HG02678 (cell line): ENCODE measurements at regions not wholly inside any gene's neighbourhood (a gene's known extent, or its start where the extent isn't known, plus 50 kb on each side); places are given as distances from the start of the nearest gene placed in this dataset.
A peak's percentile ranks its signal among the peaks of the same experiment; 100 is the strongest.

ENCODE experiments used
- ATAC-seq: cut with Tn5 transposase; IDR thresholded peaks from one replicate; pipeline ENCODE4 v1.9.1; 2021; ENCODE audit warnings: mild to moderate bottlenecking, moderate library complexity; ENCODE audit not compliant: unreplicated experiment

DNA sequence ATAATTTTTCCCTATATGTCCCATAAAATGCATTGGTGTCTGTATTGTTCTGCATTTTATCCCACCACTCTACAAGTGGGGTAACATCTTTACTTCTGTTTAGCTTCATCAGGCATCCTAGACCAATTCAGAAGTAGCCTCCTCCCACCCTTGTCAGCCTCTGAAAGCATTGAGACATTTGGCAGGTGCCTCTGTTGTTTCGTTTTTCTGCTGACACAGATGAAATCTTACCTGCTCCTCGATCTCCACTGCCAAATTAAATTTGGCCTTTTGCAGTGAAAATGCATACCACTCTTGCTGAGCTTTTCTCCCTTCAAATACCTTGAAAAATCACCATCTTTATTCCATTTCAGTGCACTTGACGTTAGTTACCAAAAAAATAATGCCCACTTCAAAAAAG, 83.5 kb upstream of the STARD13 start:
- ATAC-seq, result no peak

DNA sequence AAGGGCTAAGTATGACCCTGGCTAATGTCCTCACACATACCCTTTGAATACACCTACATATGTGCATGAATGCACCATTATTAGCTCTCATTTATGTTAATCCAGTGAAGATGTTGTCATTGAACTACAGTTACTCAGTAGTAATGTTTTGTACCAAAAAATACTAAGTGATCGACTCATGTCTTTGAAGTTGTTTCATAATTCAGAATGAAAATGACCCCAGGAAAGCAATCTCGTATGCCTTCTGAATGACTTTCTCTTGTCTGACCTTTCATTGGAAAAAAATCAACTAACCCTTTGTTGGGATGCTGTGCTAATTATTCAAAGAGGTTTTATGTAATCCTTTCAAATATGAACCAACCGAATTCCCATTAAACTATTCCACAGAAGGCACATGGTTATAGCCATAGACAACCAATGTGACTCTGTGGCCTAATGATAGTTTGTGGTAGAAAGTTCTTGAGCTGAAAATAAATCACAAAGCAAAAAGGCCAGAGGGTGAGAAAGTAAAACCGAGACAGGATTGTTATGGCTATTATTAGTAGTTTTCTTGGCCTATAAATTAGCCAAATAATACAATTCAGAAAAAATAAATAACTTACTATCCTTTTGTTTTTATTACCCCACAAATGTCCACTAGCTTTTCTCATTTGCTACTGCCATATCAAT, 86.8 kb upstream of the STARD13 start:
- ATAC-seq, result no peak

DNA sequence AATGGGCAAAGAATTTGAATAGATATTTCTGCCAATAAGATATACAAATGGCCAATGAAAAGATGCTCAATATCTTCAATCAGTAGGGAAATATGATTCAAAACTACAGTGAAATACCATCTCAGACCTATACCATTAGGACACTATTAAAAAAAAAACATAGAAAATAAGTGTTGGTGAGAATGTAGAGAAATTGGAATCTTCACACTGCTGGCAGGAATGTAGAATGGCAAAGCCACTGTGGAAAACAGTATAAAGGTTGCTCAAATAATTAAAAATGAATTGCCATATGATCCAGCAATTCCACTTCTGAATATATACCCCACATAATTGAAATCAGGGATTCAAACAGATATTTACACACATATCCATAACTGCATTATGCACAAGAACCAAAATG, 88.1 kb upstream of the STARD13 start:
- ATAC-seq, result no peak

DNA sequence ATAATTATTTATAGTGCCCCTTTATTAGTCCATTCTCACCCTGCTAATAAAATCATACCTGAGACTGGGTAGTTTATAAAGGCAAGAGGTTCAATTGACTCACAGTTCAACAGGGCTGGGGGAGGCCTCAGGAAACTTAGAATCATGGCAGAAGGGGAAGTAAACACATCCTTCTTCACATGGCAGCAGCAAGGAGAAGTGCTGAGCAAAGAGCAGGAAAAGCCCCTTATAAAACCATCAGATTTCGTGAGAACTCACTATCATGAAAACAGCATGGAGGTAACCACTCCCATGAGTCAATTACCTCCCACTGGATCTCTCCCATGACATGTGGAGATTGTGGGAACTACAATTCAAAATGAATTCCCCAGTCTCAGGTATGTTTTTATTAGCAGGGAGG, 89.9 kb upstream of the STARD13 start:
- ATAC-seq, result no peak

DNA sequence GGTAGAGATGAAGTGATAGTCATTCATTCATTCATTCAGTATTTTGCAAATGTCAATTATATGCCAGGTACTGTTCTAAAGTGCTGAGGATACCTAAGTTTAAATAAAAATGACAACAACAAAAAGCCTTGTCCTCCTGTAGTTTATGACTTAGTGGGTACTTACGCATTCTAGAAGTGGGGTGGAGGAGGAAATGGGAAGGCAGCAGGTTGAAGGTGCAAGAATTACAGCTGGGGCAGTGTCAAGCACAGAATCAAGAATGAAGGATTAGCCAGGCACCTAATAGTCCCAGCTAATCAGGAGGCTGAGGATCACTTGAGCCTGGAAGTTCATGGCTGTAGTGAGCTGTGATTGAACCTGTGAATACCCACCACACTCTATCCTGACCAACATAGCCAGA, 90.7 kb upstream of the STARD13 start:
- ATAC-seq, result no peak

DNA sequence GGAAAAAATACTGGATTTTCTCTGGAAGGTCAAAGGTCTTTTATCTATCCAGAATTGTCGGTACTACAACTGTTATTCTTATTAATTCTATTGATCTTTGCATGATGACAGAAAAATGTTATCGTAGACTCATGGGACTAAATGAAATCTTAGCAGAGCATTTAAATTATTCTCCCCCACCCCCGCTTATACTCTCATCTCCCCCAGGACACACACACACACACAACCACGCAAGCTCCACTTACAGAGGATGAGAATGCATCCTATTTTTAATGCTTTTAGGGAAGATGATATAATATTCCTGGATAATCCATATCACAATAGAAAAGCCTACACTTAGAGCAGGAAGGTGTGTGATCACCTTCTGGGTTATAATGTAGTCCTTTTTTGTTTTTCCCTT, 91.9 kb upstream of the STARD13 start:
- ATAC-seq, result no peak

DNA sequence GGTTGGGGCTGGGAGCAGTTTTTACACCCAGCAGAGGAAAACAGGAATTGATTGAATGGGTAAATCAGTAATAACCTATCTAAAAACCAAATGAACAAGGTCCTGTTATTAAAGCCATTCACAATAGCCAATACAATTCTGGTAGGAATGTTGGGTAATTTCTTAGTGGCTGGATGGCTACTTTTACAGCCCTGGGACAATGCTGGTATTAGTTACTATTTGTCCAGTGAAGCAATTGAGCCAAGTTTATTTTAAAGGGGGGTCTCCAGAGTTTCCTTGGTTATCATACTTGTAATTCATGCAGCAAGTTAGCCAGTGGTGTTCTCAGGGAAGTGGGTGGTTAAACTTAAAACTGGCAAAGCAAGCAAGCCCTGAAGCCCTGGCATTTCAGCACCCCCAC, 92.3 kb upstream of the STARD13 start:
- no peak for ATAC-seq

DNA sequence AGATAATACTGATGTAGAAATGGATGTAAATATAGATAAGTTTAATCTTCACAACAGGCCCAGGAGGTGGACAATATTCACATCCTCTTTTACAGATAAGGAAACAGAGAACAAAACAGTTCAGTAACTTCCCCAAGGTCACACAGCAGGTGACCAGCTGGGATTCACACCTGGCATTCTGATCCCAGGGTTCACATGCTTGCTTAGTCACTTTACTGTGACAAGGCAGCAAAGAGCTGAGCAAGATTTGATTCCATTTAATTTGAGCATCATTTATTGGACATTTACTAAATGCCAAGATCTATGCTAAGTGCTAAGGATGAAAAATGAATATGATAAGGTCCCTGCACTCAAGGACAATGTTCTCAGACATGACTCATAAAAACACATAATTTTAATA, 94.1 kb upstream of the STARD13 start:
- ATAC-seq, result no peak

DNA sequence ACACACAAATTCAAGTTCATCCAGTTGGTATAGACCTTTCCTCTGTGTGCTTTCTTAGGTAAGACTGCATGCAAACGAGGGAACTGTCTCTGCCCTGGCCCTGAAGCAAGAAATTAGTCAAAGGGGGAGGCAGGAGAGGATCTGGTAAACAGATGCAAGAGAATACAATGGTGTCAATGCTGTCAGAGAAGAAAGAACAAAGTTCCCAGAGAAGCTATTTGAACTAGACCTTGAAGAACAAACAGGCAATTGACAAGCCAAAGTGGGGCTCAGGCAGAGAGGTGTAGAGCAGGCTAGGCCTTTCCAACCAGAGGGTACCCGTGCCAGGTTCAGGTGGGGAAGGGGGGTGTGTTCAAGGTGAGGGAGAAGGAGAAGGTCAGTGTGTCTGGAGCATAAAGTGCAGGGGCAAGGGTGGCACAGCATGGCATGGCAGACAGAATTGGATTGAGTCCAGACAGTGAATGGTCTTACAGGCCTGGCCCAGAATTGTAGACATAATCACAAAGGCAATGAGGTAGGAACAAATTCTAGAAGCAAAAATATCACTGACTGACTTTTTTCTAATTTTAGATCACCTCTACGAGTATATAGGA, 95.0 kb upstream of the STARD13 start:
- peak; percentile 48 for ATAC-seq

DNA sequence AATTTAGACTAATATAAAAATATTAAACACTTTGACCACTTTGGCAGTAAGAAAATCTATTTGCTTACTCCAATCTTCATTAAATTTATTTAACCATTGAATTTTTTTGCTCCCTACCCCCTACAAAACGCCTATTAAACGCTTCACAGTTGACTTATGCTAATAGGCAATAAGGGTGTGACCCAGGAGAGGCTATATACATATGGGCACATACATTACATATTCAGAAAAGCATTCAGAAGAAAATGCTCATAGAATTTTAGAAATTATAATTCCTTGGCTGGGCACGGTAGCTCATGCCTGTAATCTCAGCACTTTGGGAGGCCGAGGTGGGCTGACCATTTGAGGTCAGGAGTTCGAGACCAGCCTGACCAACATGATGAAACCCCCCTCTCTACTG, 95.6 kb upstream of the STARD13 start:
- no peak for ATAC-seq

DNA sequence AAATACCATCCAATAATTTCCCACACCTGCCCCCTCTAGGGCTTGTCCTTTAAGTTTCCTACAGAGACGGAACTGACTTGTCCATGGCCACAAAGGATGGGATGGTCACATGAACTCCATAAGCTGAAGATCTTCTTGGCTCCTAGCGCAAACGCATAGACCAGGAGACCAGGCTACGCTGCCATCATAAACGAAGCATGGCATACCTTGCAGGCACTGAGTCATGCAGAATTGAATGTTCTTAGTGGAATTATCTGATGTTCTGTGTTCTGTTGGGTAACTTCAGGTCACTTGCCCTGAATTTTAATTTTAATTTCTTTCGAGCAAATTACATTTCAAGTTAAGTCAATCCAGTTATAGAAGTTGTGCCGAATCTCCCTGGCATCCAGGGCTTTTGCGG, 96.4 kb upstream of the STARD13 start:
- no peak for ATAC-seq

DNA sequence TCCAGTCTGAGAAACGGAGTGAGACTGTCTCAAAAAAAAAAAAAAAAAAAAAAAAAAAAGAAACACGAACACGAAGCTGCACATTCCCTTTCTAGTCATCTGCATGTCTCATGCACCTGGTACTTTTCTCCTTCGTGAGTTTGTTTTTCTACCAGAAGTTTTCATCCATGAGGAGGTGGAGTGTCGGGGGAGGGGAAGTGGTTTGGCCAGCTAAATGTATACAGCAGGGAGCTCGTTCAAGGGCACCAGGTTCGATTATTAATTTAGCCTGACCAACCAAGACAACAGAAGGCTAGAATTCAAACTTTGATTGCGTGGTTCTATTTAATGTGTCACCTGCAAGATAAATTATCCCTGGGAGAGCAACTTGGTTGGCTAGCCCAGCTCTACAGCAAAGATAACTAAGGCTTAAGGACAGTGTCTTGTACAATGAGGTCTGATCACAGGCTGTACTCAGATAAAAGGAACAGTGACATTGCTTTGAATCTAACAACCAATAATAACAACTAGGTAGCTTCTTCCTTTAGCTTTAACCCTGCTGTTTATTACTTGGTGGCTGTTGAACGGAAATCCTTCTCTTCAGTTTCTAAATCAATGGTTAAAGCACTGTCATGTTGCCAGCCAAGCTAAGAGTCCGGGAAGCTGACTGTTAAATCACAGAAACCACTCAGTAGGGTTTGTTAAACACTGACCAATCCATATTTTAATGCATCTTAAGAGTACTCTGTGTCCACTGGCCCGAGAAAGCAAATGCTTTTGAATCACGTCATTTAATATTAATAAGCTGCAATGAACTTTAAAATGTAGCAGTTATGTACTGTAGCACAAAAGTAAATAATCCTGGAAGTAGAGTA, 98.4 kb upstream of the STARD13 start:
- ATAC-seq, result no peak

DNA sequence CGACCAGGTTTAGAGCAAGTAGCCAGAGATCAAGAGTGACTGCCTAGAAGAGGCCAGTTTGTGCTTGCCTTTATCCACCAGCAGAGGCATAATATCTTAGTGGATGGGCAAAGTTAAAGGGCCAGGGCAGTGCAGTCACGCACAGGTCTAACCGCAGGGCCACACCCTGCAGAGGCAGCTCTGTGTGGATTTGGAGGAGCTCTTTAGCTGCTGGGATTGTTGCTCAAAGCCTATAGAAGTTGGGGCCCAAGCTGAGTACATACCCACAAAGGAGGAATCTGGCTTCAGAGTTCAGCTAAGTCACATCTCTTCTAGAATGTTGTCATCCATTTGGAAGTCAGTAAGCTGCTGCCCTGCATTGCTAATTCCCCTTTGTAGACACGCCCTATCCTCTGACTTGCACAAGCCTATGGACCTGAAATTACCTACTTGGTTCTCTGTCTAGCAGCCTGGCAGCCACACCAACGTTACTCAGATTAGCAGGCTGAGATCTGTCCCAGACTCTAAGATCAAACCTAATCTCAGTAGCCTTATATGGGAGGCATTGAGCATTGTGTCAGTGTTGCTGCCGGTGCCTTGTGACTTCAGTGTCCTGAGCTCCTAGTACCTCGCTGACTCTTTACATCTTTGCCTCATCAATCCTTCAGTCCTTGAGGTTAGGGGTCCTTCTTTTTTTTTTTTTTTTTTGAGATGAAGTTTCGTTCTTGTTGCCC, 102.9 kb upstream of the STARD13 start:
- ATAC-seq, result no peak

DNA sequence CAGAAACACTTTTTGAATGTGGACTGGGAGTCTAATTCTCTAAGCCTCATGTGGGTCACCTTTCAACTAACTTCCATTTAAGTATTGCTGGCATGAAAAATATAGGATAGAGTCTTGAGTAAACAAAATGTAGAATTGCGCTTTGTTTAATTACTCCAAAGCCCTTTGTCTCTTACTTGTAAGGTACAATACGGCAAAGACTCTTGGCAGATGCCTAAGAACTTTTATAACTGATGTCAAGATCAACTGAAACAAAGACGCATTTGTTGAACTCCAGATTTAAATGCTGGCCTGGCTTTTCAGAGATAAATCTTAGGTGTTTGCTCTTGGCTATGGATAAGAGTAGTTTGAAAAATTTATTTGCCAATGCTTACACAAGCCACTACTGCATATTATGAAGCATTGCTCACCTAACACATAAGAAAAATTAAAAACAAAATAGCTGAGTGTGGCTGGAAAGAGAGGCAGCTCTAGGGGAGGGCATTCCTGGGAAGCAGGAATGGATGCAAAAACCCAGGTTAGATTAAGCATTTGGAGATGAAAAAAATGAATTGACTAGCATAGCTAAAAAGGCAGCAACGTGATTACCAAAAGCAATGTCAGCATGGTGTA, 107.3 kb upstream of the STARD13 start:
- ATAC-seq, result no peak

DNA sequence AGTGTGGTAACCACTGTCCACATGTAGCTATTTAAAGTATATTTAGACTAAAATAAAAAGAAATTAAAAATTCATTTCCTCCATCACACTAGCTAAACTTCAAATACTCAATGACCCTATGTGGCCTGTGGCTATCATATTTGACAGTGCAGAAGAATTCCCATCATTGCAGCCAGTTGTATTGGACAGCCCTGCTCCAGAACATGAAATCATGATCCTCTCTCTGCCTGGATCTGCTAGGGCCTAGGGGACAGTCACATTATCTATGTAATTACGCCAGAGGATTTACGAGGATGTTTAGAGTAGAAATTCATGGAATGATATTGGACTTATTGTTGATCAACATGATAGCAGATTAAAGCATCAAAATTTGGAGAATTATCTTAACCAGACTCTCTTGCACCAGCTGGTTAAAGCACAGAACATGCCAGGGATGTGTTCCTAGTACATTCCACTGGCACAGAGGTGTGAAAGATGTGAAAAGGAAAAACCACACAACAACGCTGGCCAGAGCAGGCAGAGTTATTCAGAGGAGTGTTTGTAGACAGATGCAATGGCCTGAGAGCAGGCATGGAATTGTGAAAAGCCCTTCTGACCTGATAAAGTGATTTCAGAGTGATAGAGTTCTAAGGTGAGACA, 108.9 kb upstream of the STARD13 start:
- no peak for ATAC-seq

DNA sequence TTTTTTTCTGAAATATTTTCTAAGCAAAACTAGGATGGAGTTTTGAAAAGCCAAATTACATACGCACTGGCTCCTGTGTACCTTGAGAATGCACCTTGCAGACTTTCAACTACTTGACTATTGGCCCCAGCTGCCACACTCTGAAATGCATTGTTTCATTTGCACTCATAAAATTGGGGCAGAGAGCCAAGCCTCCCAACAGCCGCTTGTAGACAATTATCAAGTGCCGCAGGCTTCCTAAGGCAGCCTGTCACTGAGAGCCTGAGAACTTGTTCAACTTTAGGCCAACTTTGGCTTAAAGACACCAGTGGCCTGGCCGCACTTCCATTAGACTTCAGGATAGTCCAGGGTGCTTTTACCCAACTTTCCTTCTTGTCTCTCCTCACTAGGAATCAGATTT, 115.7 kb upstream of the STARD13 start:
- no peak for ATAC-seq

DNA sequence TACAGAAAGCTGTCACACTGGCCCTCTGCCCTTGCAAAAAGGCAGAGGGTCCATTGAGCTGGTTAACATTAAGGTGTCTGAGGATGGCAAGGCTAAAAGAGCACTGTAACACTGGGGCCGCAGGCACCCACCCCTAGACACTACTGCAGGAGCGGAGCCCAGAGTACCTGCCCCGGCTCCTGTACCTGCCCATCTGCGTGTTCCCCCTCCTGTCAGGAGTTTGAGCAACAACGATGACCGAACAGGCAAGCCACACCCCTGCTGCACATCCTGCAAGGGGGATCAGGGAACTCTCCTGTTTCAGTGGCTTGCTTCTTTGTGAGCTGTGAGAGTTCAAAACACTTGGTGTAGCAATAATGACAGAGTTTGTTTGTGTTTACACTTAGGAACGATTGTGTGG, 117.4 kb upstream of the STARD13 start:
- no peak for ATAC-seq

DNA sequence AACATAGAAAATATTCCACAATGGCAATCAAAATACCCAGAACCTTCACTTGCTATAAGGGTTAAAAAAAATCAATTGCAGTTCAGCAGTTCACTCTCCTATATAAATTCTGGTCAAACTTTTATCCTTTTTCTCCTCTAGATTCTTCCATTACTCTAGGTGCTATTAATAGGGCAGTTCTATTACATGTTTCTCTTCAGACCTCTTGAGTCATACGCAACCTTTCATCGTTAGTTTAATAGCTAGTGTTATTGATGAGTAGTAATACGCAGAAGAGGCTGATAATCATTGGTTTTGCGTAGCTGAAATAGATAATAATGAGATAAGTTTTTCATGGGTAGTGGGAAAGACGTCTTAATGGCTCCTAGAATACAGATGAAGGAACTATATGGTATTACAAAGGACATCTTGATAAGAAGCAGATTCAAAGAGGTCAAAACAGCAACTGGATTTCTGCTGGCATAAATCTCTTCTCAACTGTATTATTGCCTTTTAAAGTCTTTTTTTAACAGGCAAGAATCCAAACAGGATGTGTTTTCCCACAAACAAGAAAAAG, 118.3 kb upstream of the STARD13 start:
- no peak for ATAC-seq

DNA sequence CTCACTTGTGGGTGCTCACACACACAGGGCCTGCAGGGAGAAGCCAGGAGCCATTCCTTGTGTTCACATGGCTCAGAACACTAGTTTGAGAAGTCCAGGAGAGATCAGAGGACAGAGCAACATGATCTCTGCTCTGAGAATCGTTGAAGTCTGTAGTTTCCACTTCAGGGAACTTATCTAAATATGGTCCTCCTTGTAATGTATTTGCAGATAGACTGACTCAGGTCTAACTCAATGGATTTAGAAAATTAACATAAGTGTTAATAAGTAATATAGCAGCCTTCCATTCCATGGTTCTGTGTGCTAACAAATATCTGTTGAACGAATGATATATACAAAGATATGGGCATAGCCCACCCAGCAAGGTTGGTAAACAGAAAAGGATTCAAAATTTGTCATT, 119.8 kb upstream of the STARD13 start:
- ATAC-seq, result no peak
